Cardiac muscle cell (in vitro differentiated cells and primary cell): ENCODE measurements at regions not wholly inside any gene's neighbourhood (a gene's known extent, or its start where the extent isn't known, plus 50 kb on each side); places are given as distances from the start of the nearest gene placed in this dataset.

Experiments
- DNase-seq, 2 donors: peaks; one replicate each; pipeline versions ENCODE4 v3.0.0 to v3.0.0-alpha.2; 2010 to 2017; ENCODE audit warnings: low read depth in 1 of 2, low spot score in 1 of 2
- H3K27ac ChIP-seq: fragments of 200-600 bp; sonication (generic); 2 replicates; pipeline ENCODE4 v1.5.1; 2016
- H3K27me3 ChIP-seq: fragments of 200-600 bp; sonication (generic); 2 replicates; pipeline ENCODE4 v1.6.0; 2016; ENCODE audit warnings: control low read depth
- H3K36me3 ChIP-seq: fragments of 200-600 bp; sonication (generic); 2 replicates; pipeline ENCODE4 v1.5.1; 2016; ENCODE audit warnings: control low read depth
- H3K4me1 ChIP-seq: fragments of 200-600 bp; sonication (generic); 2 replicates; pipeline ENCODE4 v1.8.1; 2017; ENCODE audit warnings: low read depth, mild to moderate bottlenecking, mixed run types
- H3K4me3 ChIP-seq: fragments of 200-600 bp; sonication (generic); 2 replicates; pipeline ENCODE4 v1.5.1; 2016; ENCODE audit warnings: mild to moderate bottlenecking
- H3K9me3 ChIP-seq: fragments of 200-600 bp; sonication (generic); 2 replicates; pipeline ENCODE4 v1.5.1; 2017; ENCODE audit warnings: low read depth, mild to moderate bottlenecking, control low read depth
- TF ChIP-seq, protein P1 (sequence below): IDR thresholded peaks from 2 replicates; pipeline ENCODE4 v1.5.1; 2012; ENCODE audit warnings: low read depth, mild to moderate bottlenecking, low read length

DNA sequence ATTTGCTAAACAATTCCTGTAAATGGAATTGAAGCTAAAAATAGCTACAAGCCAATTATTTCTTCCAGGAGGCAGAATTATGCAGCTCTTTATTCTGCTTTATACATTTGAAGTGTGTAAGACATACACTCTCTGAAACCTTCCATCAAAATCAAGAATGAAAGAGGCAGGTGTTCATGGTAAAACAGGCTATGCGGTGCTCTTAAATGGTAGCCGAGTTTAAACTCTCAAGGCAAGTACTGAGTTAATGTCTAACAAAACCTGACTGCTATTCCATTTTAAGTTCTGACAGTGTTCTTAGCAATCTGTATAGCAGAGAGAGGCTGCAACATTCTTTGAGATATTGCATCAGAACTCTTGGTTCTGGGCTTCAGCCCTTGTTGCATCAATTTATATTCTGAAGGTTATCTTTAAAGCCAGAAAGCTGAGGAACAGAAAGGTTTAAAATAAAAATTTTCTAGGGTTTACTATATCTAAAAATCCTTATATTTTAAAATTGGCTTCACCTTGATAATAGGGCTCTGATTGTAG is 248.3 kb upstream of the CCNG1 start:
- H3K9me3 ChIP-seq, result no peaks in the 10 kb centered on the region
- DNase-seq, result no peak
- no peaks in the 10 kb centered on the region for H3K4me1 ChIP-seq
- no peaks in the 10 kb centered on the region for H3K27me3 ChIP-seq
- no peak overlapping the region for H3K4me3 ChIP-seq
- no peaks in the 10 kb centered on the region for H3K36me3 ChIP-seq
- TF ChIP-seq, protein P1, sequence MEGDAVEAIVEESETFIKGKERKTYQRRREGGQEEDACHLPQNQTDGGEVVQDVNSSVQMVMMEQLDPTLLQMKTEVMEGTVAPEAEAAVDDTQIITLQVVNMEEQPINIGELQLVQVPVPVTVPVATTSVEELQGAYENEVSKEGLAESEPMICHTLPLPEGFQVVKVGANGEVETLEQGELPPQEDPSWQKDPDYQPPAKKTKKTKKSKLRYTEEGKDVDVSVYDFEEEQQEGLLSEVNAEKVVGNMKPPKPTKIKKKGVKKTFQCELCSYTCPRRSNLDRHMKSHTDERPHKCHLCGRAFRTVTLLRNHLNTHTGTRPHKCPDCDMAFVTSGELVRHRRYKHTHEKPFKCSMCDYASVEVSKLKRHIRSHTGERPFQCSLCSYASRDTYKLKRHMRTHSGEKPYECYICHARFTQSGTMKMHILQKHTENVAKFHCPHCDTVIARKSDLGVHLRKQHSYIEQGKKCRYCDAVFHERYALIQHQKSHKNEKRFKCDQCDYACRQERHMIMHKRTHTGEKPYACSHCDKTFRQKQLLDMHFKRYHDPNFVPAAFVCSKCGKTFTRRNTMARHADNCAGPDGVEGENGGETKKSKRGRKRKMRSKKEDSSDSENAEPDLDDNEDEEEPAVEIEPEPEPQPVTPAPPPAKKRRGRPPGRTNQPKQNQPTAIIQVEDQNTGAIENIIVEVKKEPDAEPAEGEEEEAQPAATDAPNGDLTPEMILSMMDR, result no peak
- no peak overlapping the region for H3K27ac ChIP-seq

DNA sequence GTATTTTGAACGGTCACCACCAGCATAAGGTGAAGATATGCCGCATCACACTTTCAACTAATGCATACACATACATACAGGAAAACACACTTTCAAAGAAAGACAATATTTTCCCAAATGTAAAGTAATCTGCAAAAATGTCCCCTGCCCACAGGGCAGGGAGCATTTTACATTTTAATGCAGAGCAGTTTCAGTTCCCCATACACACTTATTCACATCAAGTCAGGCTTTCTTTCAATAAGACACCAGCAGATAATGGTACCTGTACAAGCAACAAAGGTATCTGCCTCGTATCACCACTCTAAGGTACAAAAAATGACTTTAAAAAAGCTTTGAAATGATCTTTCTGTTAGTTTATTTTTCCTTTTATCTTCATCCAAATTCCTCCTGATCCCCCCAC is 247.1 kb upstream of the CCNG1 start:
- H3K4me3 ChIP-seq, result no peak overlapping the region
- no peaks in the 10 kb centered on the region for H3K9me3 ChIP-seq
- H3K36me3 ChIP-seq, result no peaks in the 10 kb centered on the region
- H3K27ac ChIP-seq, result no peak overlapping the region
- no peak for DNase-seq
- H3K4me1 ChIP-seq, result no peaks in the 10 kb centered on the region
- H3K27me3 ChIP-seq, result no peaks in the 10 kb centered on the region
- TF ChIP-seq, protein P1, result no peak

DNA sequence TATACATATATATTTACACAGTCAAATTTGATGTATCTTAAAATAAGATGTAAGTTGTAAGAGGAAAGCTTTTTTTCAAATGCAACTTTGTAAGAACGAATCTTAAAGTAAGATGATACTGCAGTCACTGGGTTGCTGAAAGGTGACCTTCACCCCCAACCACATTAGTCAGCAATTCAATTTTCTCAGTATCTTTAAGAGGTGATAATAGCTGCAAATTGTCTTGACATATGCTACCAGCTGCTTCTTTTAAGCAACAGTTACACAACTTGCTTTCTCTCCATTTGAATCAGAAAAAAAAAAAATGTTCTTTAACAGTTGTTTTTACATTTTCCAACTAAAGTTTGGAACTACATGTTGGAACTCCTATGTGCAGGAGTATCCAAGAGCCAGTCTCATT is 246.6 kb upstream of the CCNG1 start:
- no peak overlapping the region for H3K4me3 ChIP-seq
- no peaks in the 10 kb centered on the region for H3K4me1 ChIP-seq
- peak in 1 of 2 donors; percentile 1 for DNase-seq
- no peak overlapping the region for H3K27ac ChIP-seq
- no peaks in the 10 kb centered on the region for H3K27me3 ChIP-seq
- no peaks in the 10 kb centered on the region for H3K36me3 ChIP-seq
- TF ChIP-seq, protein P1, result no peak
- H3K9me3 ChIP-seq, result no peaks in the 10 kb centered on the region

DNA sequence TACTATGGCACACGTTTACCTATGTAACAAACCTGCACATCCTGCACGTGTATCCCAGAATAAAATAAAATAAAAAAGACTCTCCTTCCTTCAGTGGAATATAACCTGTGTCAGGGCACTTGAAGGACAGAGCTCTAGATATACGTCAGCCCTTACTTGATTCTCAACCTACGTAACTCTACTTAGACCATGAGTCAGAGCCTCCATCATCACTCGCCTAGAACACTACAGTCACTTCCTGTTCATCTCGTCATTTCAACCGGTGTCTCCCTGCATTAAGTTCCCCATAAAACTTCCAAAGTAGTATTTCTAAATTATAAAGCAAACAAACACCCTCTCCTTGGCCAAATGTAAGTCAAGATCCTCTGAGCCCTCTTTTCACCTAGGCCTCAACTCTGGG is 243.5 kb upstream of the CCNG1 start:
- TF ChIP-seq, protein P1, result no peak
- Histone ChIP-seq H3K9me3 (no peaks in the 10 kb centered on the region), H3K4me3 (no peak overlapping the region), H3K4me1 (no peaks in the 10 kb centered on the region), H3K27me3 (no peaks in the 10 kb centered on the region), H3K27ac (no peak overlapping the region), H3K36me3 (no peaks in the 10 kb centered on the region)
- DNase-seq, result no peak

DNA sequence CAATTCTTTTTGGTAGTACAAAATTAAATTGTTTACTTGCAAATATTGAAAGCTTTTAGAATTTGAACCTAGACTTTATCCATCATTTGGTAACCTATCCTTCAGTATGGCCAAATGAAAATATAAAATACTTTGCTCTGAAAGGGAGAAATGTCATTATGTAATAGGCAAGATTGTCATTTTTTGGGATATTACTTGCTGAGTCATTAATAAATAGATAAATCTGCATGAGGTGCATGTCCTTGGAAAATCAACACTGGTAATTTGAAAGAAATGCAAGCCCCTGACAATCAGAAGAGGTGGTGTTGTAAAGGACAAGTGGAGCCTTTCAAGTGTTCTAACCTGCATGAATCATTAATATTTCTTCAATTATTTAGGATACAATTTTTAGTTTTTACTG is 231.8 kb upstream of the CCNG1 start:
- Histone ChIP-seq H3K4me1 (no peaks in the 10 kb centered on the region), H3K36me3 (no peaks in the 10 kb centered on the region), H3K27me3 (no peaks in the 10 kb centered on the region), H3K9me3 (no peaks in the 10 kb centered on the region), H3K27ac (no peak overlapping the region), H3K4me3 (no peak overlapping the region)
- TF ChIP-seq, protein P1, result no peak
- no peak for DNase-seq

DNA sequence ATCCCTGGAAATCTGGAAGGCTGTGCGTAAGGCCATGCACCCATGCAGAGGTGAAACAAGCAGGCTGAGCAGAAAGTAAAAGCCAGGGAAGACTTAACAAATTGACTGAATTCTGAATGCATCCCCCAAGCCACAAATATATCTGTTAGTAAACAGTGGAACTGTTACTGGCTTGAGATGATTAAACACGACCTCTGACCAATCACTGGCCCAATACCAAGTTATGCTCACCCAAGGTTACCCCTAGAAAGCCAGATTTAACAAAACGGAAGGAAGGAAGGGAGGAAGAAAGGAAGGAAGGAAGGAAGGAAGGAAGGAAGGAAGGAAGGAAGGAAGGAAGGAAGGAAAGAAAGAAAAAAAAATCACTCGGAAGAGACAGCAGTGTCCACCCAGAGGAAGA is 215.8 kb upstream of the CCNG1 start:
- no peaks in the 10 kb centered on the region for H3K4me1 ChIP-seq

More for the DNA sequence above, 215.8 kb upstream of the CCNG1 start:
- Histone ChIP-seq H3K9me3 (no peaks in the 10 kb centered on the region), H3K4me3 (no peak overlapping the region), H3K36me3 (no peaks in the 10 kb centered on the region), H3K27ac (no peak overlapping the region), H3K27me3 (no peaks in the 10 kb centered on the region)
- TF ChIP-seq, protein P1, result no peak
- no peak for DNase-seq
